NCI-H1436 (cell line): ENCODE measurements at regions not wholly inside any gene's neighbourhood (a gene's known extent, or its start where the extent isn't known, plus 50 kb on each side); places are given as distances from the start of the nearest gene placed in this dataset.

Experiments
- DNase-seq: peaks from one replicate; lab custom pipeline; 2025; lab: John Stamatoyannopoulos, UW

DNA sequence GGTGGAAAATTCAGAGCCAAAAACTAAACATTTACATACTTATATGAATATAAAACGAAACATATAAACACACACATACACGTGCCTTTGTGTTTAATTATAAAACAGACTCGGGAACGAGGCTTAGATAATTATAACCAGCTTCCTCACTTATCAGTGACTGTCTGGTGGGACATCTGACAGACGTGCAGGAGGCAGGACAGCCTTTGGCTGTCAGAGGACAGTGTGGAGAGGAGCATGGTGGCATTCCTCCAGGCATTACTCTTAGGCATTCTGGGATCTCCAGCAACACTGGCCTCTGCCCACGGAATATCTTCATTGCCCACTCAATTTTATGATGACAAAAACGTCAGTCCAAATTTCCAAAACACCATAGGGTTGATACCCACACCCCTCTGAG is 262.2 kb upstream of the NFE2L3 start:
- no peak for DNase-seq

DNA sequence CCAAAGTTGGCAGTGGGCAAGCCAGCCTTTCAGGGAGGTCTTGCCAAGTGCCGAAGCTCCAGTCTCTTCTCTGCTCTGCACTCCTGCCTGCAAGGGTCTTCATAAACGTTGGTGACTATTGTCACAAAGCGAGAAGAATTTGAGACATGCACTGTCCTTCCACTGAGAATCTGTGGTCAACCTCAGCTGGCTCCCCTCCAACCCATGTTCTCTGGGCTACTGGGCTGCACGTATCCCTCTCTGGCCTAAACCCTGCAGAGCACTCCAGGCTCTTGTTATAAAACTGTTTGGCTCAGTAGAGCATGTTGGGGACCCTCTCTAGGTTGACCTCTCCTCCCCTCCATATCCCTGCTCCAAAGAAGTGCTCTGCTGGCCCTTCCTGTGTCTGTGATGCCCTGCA is 260.4 kb upstream of the NFE2L3 start:
- no peak for DNase-seq

DNA sequence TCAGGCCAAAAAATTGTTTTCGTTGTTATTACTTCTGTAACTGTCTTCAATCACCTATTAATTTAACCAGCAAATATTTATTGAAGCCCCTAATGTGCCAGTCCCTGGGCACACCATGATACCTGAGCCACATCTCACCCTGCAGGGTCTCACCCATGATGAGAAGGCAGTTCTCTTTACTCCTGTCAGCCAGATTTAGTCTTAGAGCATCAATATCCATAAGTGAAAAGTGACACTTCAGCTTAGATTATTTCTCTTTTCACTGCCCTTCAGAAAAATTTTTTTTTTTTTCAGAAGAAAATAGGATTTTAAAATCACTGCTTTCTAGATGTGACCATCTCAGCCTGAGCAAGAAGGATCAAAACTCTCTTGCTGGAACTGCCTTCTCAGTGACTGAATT is 258.6 kb upstream of the NFE2L3 start:
- no peak for DNase-seq

DNA sequence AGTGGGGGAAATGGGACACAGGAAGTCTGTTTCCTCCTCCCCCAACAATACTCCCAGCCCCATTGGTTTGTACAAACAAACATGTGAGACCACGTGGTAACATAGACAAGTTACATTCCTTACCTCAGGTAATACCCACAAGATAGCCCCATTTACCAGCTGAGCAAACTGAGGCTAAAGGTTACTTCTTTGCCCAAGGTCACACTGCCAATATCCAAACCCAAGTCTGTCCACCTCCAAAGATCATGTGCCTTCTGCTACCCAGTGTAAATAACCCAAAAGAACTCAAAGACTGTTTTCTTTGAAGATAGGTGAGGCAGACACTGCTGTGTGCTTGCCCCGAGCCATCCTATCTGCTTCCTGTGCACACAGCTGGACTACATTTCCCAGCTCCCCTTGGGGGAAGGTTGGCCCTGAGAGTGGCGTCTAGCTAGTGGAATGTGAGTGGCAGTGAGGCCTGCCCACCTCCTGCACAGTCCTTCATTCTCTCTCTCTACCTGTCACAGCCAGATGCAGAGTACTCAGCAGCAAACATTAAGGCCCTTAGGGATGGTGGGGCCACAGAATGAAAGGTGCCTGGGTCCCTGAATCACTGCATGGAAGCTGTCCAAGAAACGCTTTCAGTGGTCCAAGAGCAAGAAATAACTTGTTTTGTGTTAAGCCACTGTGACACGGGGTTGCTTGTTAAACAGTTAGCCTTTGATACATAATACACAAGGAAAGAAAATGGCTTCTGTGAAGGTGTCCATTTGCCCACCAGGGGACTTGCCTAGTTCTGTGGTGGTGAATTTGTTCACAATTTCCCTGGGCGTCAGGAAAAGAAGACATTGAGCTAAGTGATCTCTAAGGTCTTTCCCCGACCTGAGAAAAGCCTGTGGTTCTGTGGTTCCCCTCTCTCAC is 257.7 kb upstream of the NFE2L3 start:
- no peak for DNase-seq

DNA sequence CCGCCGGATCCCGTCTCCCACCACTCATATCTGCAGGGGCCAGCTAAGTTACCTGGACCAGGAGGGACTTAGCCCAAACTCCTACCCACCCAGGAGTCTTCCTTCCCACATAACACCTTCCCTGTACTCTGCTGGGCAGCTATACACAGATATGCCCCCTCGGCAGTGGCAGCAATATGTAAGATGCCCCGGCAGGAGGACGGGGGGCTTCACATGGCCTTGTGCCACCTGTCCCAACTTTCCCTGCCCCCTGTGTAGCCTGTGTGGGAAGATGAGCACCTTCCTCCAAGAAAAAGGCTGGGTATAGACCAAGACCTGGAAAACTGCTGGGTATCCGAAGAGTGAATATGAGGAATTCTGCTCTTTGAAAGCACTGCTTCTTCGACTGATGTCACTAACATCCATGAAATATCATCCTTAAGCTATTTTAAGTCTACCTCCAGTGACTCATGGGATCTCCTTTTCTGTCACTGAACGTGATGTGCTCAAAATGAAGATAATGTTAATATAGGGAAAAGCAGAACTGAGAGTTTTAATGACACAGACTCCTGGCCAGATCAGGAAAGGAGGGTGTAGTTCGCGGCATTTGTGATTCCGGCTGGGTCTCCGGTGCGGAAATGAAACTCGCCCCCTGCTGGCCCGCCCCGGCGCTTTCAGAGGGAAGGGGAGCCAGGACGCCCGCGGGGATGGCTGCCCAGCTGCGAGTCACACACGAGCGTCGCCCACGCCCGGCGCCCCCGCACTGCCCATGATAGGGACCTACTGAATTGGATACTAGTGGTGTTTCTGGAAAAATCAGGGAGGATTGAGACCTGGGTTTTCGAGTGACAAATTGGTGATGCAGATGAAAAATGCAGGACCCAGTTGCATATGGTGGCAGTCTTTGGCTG is 256.9 kb upstream of the NFE2L3 start:
- peak; percentile 20 for DNase-seq

DNA sequence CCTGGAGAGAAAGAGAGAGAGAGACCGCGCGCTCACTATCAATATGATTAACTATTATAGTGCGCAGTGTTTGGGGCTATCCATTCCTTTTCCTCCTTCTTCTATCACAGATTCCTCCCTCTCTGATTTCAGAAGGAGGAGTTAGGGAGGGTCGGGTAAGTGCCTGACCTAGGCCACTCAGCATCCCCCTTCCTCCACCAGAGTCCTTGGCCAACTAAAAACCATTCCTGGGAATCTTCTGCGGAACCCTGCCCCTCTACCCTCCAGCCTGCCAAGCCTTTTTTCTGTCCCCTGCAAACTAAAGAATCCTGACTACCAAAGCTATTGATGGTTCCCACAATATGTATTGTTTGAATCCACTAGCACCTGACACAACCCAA is 256.2 kb upstream of the NFE2L3 start:
- DNase-seq: no peak

DNA sequence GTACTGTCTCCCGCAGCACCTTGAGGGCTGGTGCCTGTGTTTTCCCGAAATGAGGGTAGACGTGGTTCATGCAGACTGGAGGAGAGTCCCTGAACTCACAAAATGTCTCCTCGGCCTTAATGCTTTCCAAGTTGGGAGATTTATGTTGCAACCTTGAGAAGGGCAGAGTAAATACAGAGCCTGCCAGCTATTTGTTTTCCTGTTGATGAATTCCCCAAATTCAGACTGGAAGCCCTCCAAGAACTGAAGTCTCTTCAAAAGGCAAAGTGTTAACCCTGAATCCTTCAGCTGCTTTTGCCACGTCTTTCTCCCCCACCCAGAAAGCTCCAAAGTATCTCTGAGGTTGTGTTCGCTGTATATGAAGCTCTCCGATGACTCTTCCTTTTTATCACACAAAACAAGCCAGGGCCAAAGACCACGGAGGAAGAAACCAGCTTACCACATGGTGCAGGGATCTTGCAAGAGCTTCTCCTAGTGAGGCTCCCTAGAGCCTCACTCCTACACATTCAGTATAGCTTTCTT is 254.7 kb upstream of the NFE2L3 start:
- DNase-seq: no peak

DNA sequence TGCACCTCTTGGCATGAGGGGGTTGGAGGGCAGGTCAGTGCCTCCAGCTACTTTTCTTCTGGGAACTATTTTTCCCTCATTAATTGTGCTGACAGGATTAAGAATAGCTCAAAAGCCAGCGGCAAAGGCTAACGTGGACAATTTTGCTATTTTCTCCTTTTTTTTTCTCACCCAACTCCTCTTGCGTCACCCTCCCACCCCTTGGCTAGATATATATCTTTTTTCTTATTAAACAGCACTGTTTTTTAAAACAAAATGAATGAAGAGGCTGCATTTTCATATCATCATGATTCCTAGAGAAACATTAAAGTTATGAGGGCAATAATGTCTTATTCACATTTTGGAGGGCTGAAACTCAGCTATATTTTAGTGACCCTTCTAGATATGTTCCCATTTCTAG is 251.8 kb upstream of the NFE2L3 start:
- DNase-seq: no peak

DNA sequence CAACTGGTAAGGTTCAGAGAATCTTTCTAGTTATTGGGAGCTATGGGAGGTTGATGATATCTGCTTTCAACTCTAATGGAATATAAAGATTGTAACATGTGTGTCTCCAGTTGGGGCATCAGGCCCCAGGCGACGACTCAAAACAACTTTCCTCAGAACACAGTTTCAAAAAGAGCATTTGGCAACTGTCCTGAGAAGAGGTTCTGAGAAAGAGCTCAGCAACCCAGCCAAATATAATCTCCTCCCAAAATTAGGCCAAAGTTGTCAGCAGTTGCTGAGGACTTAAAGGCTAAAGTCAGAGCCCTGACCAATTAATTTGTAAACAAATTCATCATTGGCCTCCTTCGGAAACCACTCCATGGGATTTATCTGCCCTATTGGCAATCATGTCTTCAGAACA is 251.1 kb upstream of the NFE2L3 start:
- DNase-seq: no peak

DNA sequence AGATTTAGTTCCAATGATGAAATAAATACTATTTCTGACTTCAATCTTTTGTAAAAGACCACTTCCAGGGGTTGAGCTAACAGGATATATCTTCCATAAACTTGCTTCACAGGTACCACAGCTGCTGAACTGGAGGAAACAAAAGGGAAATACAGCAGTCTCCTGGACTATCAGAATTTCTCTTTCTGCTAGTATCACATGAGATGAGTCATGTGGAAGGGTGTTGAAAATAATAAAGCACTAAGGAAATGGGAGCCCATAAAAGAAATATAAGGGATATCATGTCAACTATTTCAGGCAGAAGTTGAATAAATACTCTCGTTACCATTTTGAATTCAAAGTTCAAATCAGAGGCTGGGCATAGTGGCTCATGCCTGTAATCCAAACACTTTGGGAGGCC is 250.3 kb upstream of the NFE2L3 start:
- DNase-seq: no peak

DNA sequence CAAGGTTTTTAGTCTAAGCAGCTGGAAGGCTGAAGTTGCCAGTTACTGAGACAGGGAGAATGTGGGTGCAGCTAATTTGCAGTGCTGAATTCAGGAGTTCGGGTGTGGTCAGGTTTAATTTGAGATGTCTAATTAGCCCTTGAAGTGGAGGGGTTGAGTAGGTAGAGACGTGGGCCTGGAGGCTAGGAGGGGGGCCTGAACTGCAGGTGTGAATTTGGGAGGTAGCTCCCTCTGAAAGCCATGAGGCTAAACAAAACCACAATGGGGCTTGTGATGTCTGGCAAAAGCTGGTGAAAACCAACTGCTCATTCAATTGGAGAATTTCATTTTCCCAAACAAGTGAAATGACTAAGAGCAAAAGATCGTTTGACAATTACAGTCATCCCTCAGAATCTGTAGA is 246.0 kb upstream of the NFE2L3 start:
- no peak for DNase-seq

DNA sequence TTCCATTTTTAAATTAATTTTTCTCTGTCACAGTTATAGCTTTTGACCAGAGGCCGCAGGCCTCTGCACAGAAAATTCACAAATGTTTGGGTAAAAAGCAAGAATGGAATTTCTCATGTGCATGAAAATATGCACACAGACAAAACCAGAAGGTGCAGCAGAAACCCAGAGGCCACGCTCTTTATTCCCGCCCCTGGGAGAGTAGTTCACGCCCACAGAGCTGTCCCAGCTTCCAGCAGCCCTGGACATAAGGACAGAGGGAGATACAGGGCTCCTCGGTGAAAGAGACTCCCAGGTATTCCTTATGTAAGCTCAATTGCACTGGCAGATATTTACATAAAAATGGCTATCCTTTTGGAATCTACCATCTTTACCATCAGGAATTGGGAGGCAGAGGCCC is 245.2 kb upstream of the NFE2L3 start:
- no peak for DNase-seq

DNA sequence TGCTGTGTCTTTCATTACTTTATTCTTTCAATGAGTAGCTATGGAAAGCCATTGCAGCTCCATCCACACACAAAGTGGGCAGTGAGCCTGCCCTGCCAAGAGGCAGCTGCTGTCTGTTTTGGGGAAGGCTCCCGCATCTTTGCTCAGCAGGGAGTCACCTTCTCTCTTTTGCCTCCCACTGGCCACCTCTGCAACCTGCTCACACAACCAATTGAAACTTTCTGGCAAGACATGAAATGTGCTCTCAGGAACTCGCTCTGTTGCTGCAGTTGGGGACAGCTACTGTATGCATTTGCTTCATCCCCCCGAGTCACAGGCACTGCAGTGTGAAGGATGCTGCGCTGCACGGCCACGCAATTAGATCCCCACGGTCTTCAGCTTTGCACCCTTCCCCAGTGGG is 244.8 kb upstream of the NFE2L3 start:
- DNase-seq: no peak

DNA sequence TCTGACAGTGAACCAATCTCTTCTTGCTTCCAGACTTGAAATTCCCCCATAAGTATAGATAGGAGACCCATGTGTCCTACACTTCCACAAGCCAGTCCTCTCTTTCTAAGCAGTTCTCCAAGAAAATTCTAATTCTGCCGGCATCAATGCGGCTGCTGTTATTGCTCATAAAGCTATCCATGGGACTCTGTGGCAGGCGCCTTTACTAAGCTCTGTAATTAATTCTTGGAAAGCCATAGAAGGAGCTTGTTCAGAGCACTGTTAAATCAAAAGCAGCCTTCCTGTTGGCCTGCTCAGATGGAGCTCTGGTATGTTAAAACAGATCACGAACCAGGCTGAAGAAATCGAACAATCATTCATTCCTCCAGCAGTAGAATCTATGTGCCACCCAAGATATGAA is 244.3 kb upstream of the NFE2L3 start:
- no peak for DNase-seq

DNA sequence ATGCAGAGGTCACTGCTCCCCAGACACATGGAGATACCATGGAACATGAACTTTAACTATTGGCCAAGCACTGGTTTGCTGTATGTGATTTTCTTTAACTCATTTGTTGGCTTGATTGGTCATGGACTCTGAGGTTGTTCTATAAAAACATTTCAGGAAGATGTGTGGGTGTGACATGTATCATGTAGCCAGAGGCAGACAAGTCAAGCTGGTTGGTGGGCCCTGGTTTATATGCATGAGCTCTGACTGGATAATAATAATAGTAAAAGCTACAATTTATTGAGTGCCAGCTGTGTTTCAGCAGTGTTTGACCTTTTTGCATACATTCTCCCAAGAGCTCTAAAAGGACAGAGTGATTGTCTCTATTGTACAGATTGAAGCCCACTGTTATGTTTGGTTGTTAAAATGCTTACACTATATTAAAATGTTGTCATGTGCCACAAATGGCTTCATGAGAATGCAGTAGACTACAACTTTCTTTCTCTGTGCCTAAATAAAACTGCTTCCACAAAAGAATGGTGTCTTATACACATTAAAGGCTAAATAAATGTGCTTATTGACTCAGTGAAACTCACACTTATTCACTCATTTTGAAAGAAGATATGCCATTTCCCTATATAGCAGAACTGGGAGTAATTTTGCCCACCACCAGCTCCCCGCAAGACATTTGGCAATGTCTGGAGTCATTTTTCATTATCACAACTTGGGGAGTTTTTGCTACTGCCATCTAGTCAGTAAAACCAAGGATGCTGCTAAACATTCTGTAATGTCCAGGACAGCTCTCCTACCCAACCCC is 243.6 kb upstream of the NFE2L3 start:
- no peak for DNase-seq

DNA sequence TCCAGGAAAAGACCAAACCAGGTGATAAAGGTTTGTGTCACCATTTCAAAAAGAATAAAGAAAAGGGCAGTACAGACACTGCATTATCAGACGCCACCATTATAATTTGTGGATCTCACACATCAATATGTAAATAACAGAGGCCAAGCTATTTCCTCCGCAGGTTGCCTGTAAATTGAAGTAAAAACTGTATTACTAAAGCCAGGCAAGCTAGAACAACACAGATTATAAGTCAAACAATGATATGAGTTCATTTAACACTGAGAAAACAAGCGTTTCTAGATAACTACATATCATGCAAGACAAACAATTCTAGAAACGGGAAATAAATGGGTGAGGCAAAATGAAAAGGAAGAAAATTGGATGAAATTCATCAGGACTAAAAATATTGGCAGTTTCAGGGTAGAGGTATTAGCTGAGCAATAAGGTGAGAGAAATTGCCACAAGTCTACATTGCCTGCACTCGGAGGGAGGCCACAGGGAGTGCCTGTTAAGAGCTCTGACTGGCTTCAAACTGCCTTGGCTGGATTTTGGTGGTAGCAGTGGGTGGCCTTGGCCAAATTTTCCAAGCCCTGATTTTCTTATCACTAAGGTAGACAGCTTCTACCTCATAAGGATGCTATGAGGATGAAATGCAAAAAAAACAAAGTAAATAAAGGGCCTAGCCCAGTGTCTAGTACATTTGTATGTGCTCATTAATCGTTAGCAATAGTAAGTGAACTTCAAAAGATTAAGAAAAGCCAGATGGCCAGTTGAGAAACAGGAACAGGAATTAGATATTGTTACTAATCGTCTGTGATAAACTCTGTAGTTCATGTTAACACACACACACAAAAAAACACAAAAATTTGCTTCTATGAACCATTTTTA is 240.0 kb upstream of the NFE2L3 start:
- DNase-seq: no peak

DNA sequence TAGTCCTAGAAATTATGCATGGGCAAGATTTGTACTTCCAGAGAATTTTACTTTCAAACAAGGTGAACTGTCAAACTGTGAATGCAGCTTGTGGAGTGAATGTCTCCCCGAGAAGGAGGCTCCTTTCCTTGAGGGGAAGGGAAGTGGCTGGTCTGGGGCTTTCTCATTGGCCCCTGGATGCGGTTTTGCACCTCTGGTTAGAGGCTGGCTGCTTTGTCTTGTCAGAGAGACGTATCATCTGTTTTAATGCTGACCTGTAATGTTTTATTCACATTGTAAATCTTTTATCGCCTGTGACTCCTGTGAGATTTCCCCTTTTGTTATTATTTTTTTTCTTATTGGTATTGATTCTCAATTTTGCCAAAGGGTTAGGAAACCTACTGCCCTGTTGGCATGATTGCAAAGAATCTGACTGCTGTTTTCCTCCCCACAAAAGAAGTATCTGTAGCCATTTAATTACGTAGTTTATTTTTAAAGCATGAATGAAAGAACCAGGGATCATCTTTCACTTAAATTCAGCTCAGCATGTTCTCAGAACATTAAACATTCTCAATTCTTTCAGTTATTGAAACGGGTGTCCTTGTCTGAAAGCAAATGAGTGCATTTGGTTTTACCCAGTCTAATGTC is 238.3 kb upstream of the NFE2L3 start:
- peak; percentile 27 for DNase-seq

DNA sequence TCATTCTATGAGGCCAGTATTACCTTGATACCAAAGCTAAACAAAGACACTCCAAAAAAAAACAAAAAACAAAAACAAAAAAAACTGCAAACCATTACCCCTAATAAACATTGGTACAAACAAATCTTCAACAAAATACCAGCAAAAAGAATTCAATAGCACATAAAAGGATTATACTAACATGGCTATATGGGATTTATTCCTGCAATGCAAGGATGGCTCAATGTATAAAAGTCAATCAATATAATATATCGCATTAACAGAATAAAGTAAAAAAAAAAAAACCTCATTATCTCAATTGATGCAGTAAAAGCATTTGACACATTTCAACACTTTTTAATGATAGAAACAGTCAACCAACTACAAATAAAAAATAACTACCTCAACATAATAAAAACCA is 233.3 kb upstream of the NFE2L3 start:
- DNase-seq: no peak

DNA sequence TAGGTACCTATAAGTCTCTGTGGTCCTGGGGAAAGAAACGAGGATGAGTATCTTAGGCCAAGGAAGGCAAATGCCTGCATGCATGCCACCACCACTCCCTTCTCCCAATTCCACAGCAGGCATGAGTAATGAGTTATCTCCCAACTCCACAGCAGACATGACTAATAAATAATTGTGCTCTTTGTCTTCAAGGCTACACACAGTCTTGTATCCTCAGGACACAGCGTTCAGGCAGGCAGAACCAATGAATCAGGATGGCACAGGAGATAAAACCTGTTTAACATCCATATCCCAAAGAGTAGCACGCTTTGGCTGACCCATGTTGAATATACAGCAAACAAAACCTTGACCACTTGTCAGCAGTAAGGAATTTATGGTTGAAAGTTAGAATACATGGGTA is 229.7 kb upstream of the NFE2L3 start:
- no peak for DNase-seq

DNA sequence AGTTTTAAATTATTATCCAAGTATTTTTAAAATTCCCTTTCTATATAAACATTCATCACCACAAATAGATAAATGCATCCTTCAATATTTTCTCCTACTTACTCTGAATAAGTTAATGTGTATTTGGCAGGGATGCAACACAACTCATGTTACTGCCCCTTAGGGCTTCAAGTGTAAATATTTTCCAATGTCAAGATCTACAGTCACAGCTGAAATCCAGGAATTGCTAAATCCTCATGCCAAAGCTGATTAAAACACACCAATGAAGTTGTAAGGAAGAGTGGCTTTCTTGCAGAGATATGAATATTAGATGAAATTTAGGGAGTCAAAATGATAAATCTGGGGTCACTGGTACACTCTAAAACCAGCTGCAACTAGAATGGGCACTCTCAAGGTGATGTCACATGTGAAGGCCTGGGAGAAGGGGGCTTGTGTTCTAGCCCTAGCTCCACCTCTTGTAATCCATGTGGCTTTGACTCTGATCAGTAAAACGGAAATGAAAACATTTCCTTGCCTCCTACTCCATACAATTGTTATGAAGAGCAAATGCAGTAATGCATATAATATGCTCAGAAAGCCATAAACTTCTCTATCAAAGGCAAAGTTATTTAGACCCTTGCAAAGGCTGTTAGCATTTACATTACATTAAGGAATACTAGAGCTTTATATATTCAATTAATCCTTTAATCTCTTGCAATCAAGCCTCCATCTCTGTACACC is 228.1 kb upstream of the NFE2L3 start:
- no peak for DNase-seq
